Retina (tissue), 1 donor: ENCODE measurements at regions not wholly inside any gene's neighbourhood (a gene's known extent, or its start where the extent isn't known, plus 50 kb on each side); places are given as distances from the start of the nearest gene placed in this dataset.
"Not testable (repeated sequence)": the region's sequence is repeated elsewhere in the genome, so short reads cannot be mapped to it uniquely, and the experiment has no call there.

Source experiments
- DNase-seq: peaks from one replicate; pipeline ENCODE4 v3.0.0-alpha.2; 2016

- no peak for DNase-seq
Observed at GRCh38 chr15:88997531-88997930, 84.4 kb upstream of the MFGE8 start.

- DNase-seq, result no peak
Observed at GRCh38 chr15:88998980-88999713, 86.0 kb upstream of the MFGE8 start.

- DNase-seq, result not testable (repeated sequence)
Observed at GRCh38 chr15:89001708-89002275, 86.5 kb upstream of the ABHD2 start.

GRCh38 chr15:89002281-89002761 is 85.9 kb upstream of the ABHD2 start:
- no peak for DNase-seq

GRCh38 chr15:89002830-89003229 is 85.4 kb upstream of the ABHD2 start:
- DNase-seq, result no peak

- DNase-seq, result peak; percentile 37
Observed at GRCh38 chr15:89003865-89004725, 84.2 kb upstream of the ABHD2 start.

- DNase-seq, result no peak
Observed at GRCh38 chr15:89004726-89005030, 83.6 kb upstream of the ABHD2 start.

- DNase-seq, result not testable (repeated sequence)
Observed at GRCh38 chr15:89007527-89007926, 80.7 kb upstream of the ABHD2 start.

- no peak for DNase-seq
Observed at GRCh38 chr15:89007989-89008388, 80.3 kb upstream of the ABHD2 start.

- DNase-seq, result no peak
Observed at GRCh38 chr15:89009080-89009479, 79.2 kb upstream of the ABHD2 start.

- no peak for DNase-seq
Observed at GRCh38 chr15:89015412-89016097, 72.7 kb upstream of the ABHD2 start.

GRCh38 chr15:89016549-89017041 is 71.7 kb upstream of the ABHD2 start:
- no peak for DNase-seq

GRCh38 chr15:89017370-89018066 is 70.7 kb upstream of the ABHD2 start:
- peak; percentile 92 for DNase-seq

GRCh38 chr15:89018207-89018606 is 70.0 kb upstream of the ABHD2 start:
- DNase-seq, result no peak

- no peak for DNase-seq
Observed at GRCh38 chr15:89019436-89019835, 68.8 kb upstream of the ABHD2 start.

GRCh38 chr15:89021224-89021623 is 67.0 kb upstream of the ABHD2 start:
- DNase-seq, result no peak

GRCh38 chr15:89021886-89022285 is 66.4 kb upstream of the ABHD2 start:
- DNase-seq, result not testable (repeated sequence)

GRCh38 chr15:89023311-89023961 is 64.8 kb upstream of the ABHD2 start:
- no peak for DNase-seq

GRCh38 chr15:89024418-89024817 is 63.8 kb upstream of the ABHD2 start:
- no peak for DNase-seq

- no peak for DNase-seq
Observed at GRCh38 chr15:89026167-89026566, 62.1 kb upstream of the ABHD2 start.

GRCh38 chr15:89028036-89028435 is 60.2 kb upstream of the ABHD2 start:
- no peak for DNase-seq

GRCh38 chr15:89030311-89030710 is 57.9 kb upstream of the ABHD2 start:
- no peak for DNase-seq
